Hepatocyte (in vitro differentiated cells): ENCODE measurements at regions not wholly inside any gene's neighbourhood (a gene's known extent, or its start where the extent isn't known, plus 50 kb on each side); places are given as distances from the start of the nearest gene placed in this dataset.

Source experiments
- EZH2phosphoT487 ChIP-seq: fragments of 200-600 bp; sonication (generic); IDR thresholded peaks from one replicate; pipeline ENCODE4 v1.6.1; 2018; ENCODE audit warnings: antibody characterized with exemption, mild to moderate bottlenecking, low read depth, moderate library complexity; ENCODE audit not compliant: unreplicated experiment, severe bottlenecking
- TF ChIP-seq, protein P1 (sequence below): fragments of 200-600 bp; sonication (generic); IDR thresholded peaks from 2 replicates; pipeline ENCODE4 v1.5.1; 2016; ENCODE audit warnings: antibody characterized with exemption, mild to moderate bottlenecking; ENCODE audit not compliant: poor library complexity

DNA sequence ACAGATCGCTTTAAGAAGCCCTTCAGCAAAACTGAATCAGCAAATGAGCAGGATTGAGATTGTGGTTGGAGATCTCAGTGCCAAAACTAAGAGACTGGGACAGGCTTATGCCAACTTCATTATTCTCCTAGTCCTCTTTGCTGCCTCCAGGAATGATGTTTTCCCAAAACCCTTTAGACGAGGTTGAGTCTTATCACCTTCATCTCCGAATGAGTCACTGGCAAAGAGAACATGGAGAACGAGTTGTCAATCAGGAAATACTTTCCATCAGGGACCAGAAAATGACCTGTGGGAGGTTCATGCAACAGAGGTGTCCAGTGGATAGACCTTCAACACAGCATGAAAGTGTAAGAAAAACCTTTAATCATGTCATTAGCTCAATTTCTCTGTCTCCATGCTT is 461.5 kb downstream of the RMST start:
- TF ChIP-seq, protein P1, sequence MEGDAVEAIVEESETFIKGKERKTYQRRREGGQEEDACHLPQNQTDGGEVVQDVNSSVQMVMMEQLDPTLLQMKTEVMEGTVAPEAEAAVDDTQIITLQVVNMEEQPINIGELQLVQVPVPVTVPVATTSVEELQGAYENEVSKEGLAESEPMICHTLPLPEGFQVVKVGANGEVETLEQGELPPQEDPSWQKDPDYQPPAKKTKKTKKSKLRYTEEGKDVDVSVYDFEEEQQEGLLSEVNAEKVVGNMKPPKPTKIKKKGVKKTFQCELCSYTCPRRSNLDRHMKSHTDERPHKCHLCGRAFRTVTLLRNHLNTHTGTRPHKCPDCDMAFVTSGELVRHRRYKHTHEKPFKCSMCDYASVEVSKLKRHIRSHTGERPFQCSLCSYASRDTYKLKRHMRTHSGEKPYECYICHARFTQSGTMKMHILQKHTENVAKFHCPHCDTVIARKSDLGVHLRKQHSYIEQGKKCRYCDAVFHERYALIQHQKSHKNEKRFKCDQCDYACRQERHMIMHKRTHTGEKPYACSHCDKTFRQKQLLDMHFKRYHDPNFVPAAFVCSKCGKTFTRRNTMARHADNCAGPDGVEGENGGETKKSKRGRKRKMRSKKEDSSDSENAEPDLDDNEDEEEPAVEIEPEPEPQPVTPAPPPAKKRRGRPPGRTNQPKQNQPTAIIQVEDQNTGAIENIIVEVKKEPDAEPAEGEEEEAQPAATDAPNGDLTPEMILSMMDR = no peak
- no peak for TF ChIP-seq EZH2phosphoT487
